SK-N-MC (cell line): ENCODE measurements at regions not wholly inside any gene's neighbourhood (a gene's known extent, or its start where the extent isn't known, plus 50 kb on each side); places are given as distances from the start of the nearest gene placed in this dataset.

ENCODE experiments used
- EZH2 ChIP-seq: fragments of 200-600 bp; sonication (generic); IDR thresholded peaks from one replicate; pipeline ENCODE4 v1.6.1; 2017; ENCODE audit warnings: antibody characterized with exemption
- FOXP2 ChIP-seq: optimal IDR thresholded peaks from 2 replicates; pipeline ENCODE3; 2011; ENCODE audit warnings: mild to moderate bottlenecking, moderate library complexity; ENCODE audit not compliant: insufficient read depth; ENCODE audit errors: extremely low read length, control extremely low read depth
- POLR2AphosphoS5 ChIP-seq: IDR thresholded peaks from 2 replicates; pipeline ENCODE4 v1.6.1; 2012; ENCODE audit warnings: mild to moderate bottlenecking, low read depth, low read length, borderline replicate concordance

DNA sequence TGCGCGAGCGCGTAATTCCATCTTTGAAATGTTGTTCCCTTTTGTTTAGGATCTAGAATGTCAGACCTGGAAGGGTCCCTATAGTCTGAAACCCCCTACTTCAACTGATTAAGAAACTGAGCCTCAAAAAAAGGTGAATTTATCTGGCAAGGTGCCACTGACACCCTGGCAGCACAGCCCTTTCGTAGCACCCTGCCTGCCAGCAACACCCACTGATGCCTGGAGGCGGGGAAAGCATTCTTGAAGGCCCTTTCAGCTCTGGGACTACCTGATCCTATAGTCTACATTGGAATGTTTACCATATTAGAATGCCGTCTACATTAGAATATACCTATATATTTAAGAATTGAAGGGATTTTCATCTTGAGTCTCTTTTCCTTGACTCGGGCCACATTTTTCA lies 542.3 kb downstream of the BUD13 start:
- TF ChIP-seq POLR2AphosphoS5 (no peak), EZH2 (no peak), FOXP2 (no peak)
